Neuronal stem cell (in vitro differentiated cells): ENCODE measurements at regions not wholly inside any gene's neighbourhood (a gene's known extent, or its start where the extent isn't known, plus 50 kb on each side); places are given as distances from the start of the nearest gene placed in this dataset.

Experiments
- DNase-seq: peaks from one replicate; pipeline ENCODE4 v3.0.0-alpha.2; 2013; ENCODE audit warnings: low spot score
- H2AFZ ChIP-seq: one replicate; pipeline ENCODE4 v1.6.1; 2013; ENCODE audit warnings: mild to moderate bottlenecking, low read length, inconsistent platforms
- H2AK5ac ChIP-seq: 2 replicates; pipeline ENCODE4 v1.6.1; 2013; ENCODE audit warnings: low read depth, mild to moderate bottlenecking, inconsistent platforms, low read length, moderate library complexity, mixed read lengths
- H2BK120ac ChIP-seq: 2 replicates; pipeline ENCODE4 v1.6.1; 2013; ENCODE audit warnings: low read depth, mild to moderate bottlenecking, inconsistent platforms, low read length, moderate library complexity, mixed read lengths
- H2BK12ac ChIP-seq: one replicate; pipeline ENCODE4 v1.6.1; 2013; ENCODE audit warnings: low read length, inconsistent platforms
- H2BK15ac ChIP-seq: 2 replicates; pipeline ENCODE4 v1.6.1; 2013; ENCODE audit warnings: mild to moderate bottlenecking, low read length, inconsistent platforms, mixed read lengths
- H2BK5ac ChIP-seq: one replicate; pipeline ENCODE4 v1.6.1; 2013; ENCODE audit warnings: inconsistent platforms, mild to moderate bottlenecking, low read length, moderate library complexity
- H3K14ac ChIP-seq: one replicate; pipeline ENCODE4 v1.6.1; 2013; ENCODE audit warnings: low read length, inconsistent platforms
- H3K18ac ChIP-seq: 2 replicates; pipeline ENCODE4 v1.6.1; 2013; ENCODE audit warnings: low read length, inconsistent platforms
- H3K23ac ChIP-seq: 2 replicates; pipeline ENCODE4 v1.6.1; 2013; ENCODE audit warnings: low read depth, mild to moderate bottlenecking, mixed read lengths, low read length, inconsistent platforms; ENCODE audit not compliant: poor library complexity
- H3K27ac ChIP-seq: replicated peaks from 3 replicates; pipeline ENCODE4 v1.5.1; 2013; ENCODE audit warnings: low read length, inconsistent platforms
- H3K27me3 ChIP-seq, 3 experiments: 2 replicates each; pipeline ENCODE4 v1.6.1; 2013; ENCODE audit warnings: low read length in 3 of 3, mild to moderate bottlenecking in 2 of 3, inconsistent platforms in 1 of 3, low read depth in 1 of 3, mixed read lengths in 1 of 3, moderate library complexity in 1 of 3; ENCODE audit not compliant: control insufficient read depth in 3 of 3, insufficient read depth in 3 of 3
- H3K36me3 ChIP-seq, 2 donors: replicated peaks in 1 of 2; 2 replicates each; pipeline ENCODE4 v1.6.1; 2013; ENCODE audit warnings: low read length in 2 of 2; ENCODE audit not compliant: control insufficient read depth in 2 of 2, insufficient read depth in 2 of 2
- H3K4ac ChIP-seq: 2 replicates; pipeline ENCODE4 v1.6.1; 2013; ENCODE audit warnings: inconsistent platforms, mild to moderate bottlenecking, low read length, moderate library complexity
- H3K4me1 ChIP-seq, 2 donors: 1 replicate in 1 of 2; 2 replicates in 1 of 2; pipeline ENCODE4 v1.6.1; 2013; ENCODE audit warnings: low read length in 2 of 2, low read depth in 1 of 2; ENCODE audit not compliant: control insufficient read depth in 2 of 2, insufficient read depth in 1 of 2
- H3K4me2 ChIP-seq: one replicate; pipeline ENCODE4 v1.6.1; 2013; ENCODE audit warnings: mild to moderate bottlenecking, low read length, inconsistent platforms; ENCODE audit not compliant: insufficient read depth, poor library complexity, severe bottlenecking
- H3K4me3 ChIP-seq, 2 donors: 2 replicates each; pipeline ENCODE4 v1.5.1; 2013; ENCODE audit warnings: low read length in 2 of 2, mild to moderate bottlenecking in 2 of 2, inconsistent platforms in 1 of 2, moderate library complexity in 1 of 2
- H3K79me1 ChIP-seq: one replicate; pipeline ENCODE4 v1.6.1; 2013; ENCODE audit warnings: low read depth, mild to moderate bottlenecking, inconsistent platforms, low read length, moderate library complexity
- H3K9ac ChIP-seq: one replicate; pipeline ENCODE4 v1.6.1; 2013; ENCODE audit warnings: mild to moderate bottlenecking, low read depth, low read length, inconsistent platforms; ENCODE audit not compliant: poor library complexity
- H3K9me3 ChIP-seq, 2 donors: replicated peaks in 1 of 2; 2 replicates each; pipeline versions ENCODE3 to v1.6.1; 2013; ENCODE audit warnings: low read length in 2 of 2, mild to moderate bottlenecking in 2 of 2, inconsistent platforms in 1 of 2, low read depth in 1 of 2, mixed read lengths in 1 of 2, moderate library complexity in 1 of 2; ENCODE audit not compliant: control insufficient read depth in 2 of 2, insufficient read depth in 1 of 2
- H4K8ac ChIP-seq: one replicate; pipeline ENCODE4 v1.6.1; 2013; ENCODE audit warnings: low read depth, mild to moderate bottlenecking, inconsistent platforms, low read length, moderate library complexity
- H4K91ac ChIP-seq: one replicate; pipeline ENCODE4 v1.6.1; 2013; ENCODE audit warnings: low read length, low read depth, mild to moderate bottlenecking, inconsistent platforms; ENCODE audit not compliant: poor library complexity
- WGBS, 2 donors: extraction: QIAGEN DNeasy Blood & Tissue Kit; methylation state at CpG; one replicate each; pipeline ENCODE4 v1.1.7; 2013; ENCODE audit warnings: missing lambda C conversion rate in 2 of 2, mixed read lengths in 1 of 2; ENCODE audit not compliant: insufficient read length in 2 of 2, insufficient replicate concordance in 1 of 2; ENCODE audit errors: extremely low coverage in 2 of 2; 5-methylcytosine and 5-hydroxymethylcytosine counted together

- Histone ChIP-seq H3K18ac (no peak overlapping the region), H3K4ac (no peak overlapping the region), H3K79me1 (no peaks in the 10 kb centered on the region), H3K4me2 (no peak overlapping the region), H3K4me1 (peaks cover 0 to 1% of the 10 kb centered on the region in 2 donors), H3K23ac (no peak overlapping the region), H2AK5ac (no peak overlapping the region), H2BK12ac (no peak overlapping the region), H3K27ac (no peak overlapping the region), H3K14ac (no peak overlapping the region), H2BK15ac (no peak overlapping the region), H4K8ac (no peak overlapping the region), H2AFZ (no peak overlapping the region), H3K9ac (no peak overlapping the region), H3K36me3 (no peaks in the 10 kb centered on the region), H3K27me3 (peaks cover 0 to 12% (median 0%) of the 10 kb centered on the region in 3 experiments), H3K9me3 (no peaks in the 10 kb centered on the region), H2BK120ac (no peak overlapping the region), H4K91ac (no peak overlapping the region), H2BK5ac (no peak overlapping the region), H3K4me3 (no peak overlapping the region)
- WGBS, 2 donors, result no CpG with 5 or more reads among the region's 2 CpGs
- DNase-seq, result no peak
Observed at GRCh38 chr3:30503446-30503845, 103.0 kb upstream of the TGFBR2 start.

GRCh38 chr3:30504939-30505338 is 101.5 kb upstream of the TGFBR2 start:
- no peak overlapping the region for H3K23ac ChIP-seq
- no peak overlapping the region for H2BK12ac ChIP-seq
- H4K91ac ChIP-seq, result no peak overlapping the region
- no peak overlapping the region for H3K4ac ChIP-seq
- H2BK120ac ChIP-seq, result no peak overlapping the region
- H3K36me3 ChIP-seq, result no peaks in the 10 kb centered on the region
- H3K4me2 ChIP-seq, result no peak overlapping the region
- no peaks in the 10 kb centered on the region for H3K4me1 ChIP-seq
- DNase-seq, result no peak
- no CpG with 5 or more reads among the region's 1 CpG for WGBS, 2 donors
- peaks cover 0 to 5% (median 0%) of the 10 kb centered on the region in 3 experiments for H3K27me3 ChIP-seq
- H3K9me3 ChIP-seq, result no peaks in the 10 kb centered on the region
- no peak overlapping the region for H3K4me3 ChIP-seq
- no peak overlapping the region for H2AK5ac ChIP-seq
- no peak overlapping the region for H3K14ac ChIP-seq
- H2BK5ac ChIP-seq, result no peak overlapping the region
- no peaks in the 10 kb centered on the region for H3K79me1 ChIP-seq
- no peak overlapping the region for H3K27ac ChIP-seq
- no peak overlapping the region for H3K18ac ChIP-seq
- no peak overlapping the region for H4K8ac ChIP-seq
- H2AFZ ChIP-seq, result no peak overlapping the region
- no peak overlapping the region for H2BK15ac ChIP-seq
- H3K9ac ChIP-seq, result no peak overlapping the region

DNA sequence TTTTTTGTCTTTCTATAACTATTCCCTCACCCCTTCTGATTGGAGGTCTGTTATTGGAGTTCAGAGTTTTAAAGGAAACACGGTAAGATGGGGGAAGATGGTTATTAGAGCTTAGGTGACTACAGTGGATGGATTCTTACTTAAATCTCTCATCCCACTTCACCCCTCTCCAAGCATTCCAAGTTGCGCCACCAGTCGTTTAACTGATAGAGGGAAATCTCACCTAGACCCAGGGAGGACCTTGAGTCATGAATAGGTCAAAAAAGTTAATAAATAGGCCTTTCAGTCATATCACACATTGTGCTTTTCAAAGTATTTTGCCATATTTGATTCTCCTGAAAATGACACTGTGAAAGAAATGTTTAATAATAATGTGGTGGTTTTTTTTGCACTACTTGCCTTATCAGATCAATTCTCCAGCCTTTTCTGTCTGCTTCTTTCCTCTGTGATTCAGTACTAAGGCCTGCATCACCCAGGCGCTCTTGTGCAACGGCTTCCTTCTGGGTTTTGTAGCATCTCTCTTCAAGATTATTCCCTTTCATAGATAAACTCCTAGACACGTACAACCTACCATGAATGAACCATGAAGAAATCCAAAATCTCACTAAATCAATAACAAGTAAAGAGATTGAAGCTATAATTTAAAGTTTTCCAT is 100.4 kb upstream of the TGFBR2 start:
- Histone ChIP-seq H2AFZ (no peak overlapping the region), H3K4me1 (no peaks in the 10 kb centered on the region), H3K27me3 (peaks cover 0 to 5% (median 0%) of the 10 kb centered on the region in 3 experiments), H3K79me1 (no peaks in the 10 kb centered on the region), H3K27ac (no peak overlapping the region), H3K23ac (no peak overlapping the region), H3K4ac (no peak overlapping the region), H3K4me2 (no peak overlapping the region), H2AK5ac (no peak overlapping the region), H2BK15ac (no peak overlapping the region), H3K14ac (no peak overlapping the region), H3K4me3 (no peak overlapping the region), H4K91ac (no peak overlapping the region), H3K9ac (no peak overlapping the region), H4K8ac (no peak overlapping the region), H2BK120ac (no peak overlapping the region), H2BK5ac (no peak overlapping the region), H3K36me3 (no peaks in the 10 kb centered on the region), H2BK12ac (no peak overlapping the region), H3K9me3 (no peaks in the 10 kb centered on the region), H3K18ac (no peak overlapping the region)
- DNase-seq, result no peak
- WGBS, 2 donors, result no CpG with 5 or more reads among the region's 6 CpGs

DNA sequence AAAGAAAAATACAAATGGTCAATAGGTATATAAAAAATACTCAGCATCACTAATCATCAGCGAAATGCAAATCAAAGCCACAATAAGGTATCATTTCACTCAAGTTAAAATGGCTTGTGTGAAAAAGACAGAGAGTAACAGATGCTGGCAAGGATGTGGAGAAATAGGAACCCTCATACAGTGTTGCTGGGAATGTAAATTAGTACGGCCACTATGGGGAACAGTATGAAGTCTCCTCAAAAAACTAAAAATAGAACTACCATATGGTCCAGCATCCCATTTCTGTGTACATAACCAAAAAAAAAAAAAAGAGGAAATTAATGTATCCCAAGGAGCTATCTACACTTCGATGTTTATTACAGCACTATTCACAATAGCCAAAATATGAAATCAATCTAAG is 98.1 kb upstream of the TGFBR2 start:
- no peak overlapping the region for H2AFZ ChIP-seq
- H3K4me1 ChIP-seq, result no peaks in the 10 kb centered on the region
- H3K9me3 ChIP-seq, result no peaks in the 10 kb centered on the region
- H2AK5ac ChIP-seq, result no peak overlapping the region
- H3K4me3 ChIP-seq, result no peak overlapping the region
- H4K8ac ChIP-seq, result no peak overlapping the region
- H3K79me1 ChIP-seq, result no peaks in the 10 kb centered on the region
- no peak overlapping the region for H2BK5ac ChIP-seq
- no peak overlapping the region for H4K91ac ChIP-seq
- H3K27ac ChIP-seq, result no peak overlapping the region
- no peak for DNase-seq
- H2BK15ac ChIP-seq, result no peak overlapping the region
- no peaks in the 10 kb centered on the region for H3K27me3 ChIP-seq
- no peak overlapping the region for H2BK120ac ChIP-seq
- H3K18ac ChIP-seq, result no peak overlapping the region
- WGBS, 2 donors, result no CpG with 5 or more reads among the region's 3 CpGs
- no peak overlapping the region for H3K23ac ChIP-seq
- no peaks in the 10 kb centered on the region for H3K36me3 ChIP-seq
- H3K9ac ChIP-seq, result no peak overlapping the region
- H3K4me2 ChIP-seq, result no peak overlapping the region
- no peak overlapping the region for H3K14ac ChIP-seq
- no peak overlapping the region for H3K4ac ChIP-seq
- H2BK12ac ChIP-seq, result no peak overlapping the region
